HepG2 (cell line): ENCODE measurements at regions not wholly inside any gene's neighbourhood (a gene's known extent, or its start where the extent isn't known, plus 50 kb on each side); places are given as distances from the start of the nearest gene placed in this dataset.

Experiments
- ATAC-seq: fragments of 200-7000 bp; cut with Tn5 transposase; 3 replicates; pipeline ENCODE4 v1.9.1; 2020; ENCODE audit warnings: mild to moderate bottlenecking, moderate library complexity
- BruUV-seq: library from RNA; stranded (reverse); fragments of 400-500 nt; replicated peaks from 2 replicates; lab custom pipeline; 2021; lab: Mats Ljungman, UMichigan
- CTCF ChIA-PET: fragments of 300-600 bp; formaldehyde crosslinking; extraction: SDS; loops from one replicate; lab custom pipeline; 2021; ENCODE audit warnings: low total read pairs, inconsistent platforms, low intra/inter-chr PET ratio; lab: Yijun Ruan, JAX
- POLR2A ChIA-PET: fragments of 350-600 bp; sonication (Branson Sonifier 250); formaldehyde crosslinking; loops from one replicate; lab custom pipeline; 2020; ENCODE audit warnings: antibody characterized with exemption, inconsistent platforms; lab: Yijun Ruan, JAX
- DNase-seq: peaks from one replicate; pipeline ENCODE4 v3.0.0-alpha.2; 2015; ENCODE audit warnings: low spot score
- FAIRE-seq: peaks from 3 replicates; lab custom pipeline; 2011; peaks lifted over from hg19 to GRCh38; lab: Jason Lieb, UNC
- H2AFZ ChIP-seq: one replicate; pipeline ENCODE4 v1.6.1; 2011; ENCODE audit warnings: low read length, inconsistent platforms
- H3K27ac ChIP-seq: fragments of 300-600 bp; 3 replicates; pipeline ENCODE4 v1.8.0; 2011; ENCODE audit warnings: mixed run types, mild to moderate bottlenecking, mixed read lengths, low read length, inconsistent platforms; ENCODE audit not compliant: insufficient read depth; ENCODE audit errors: extremely low read length
- H3K27me3 ChIP-seq, 2 experiments: fragments of 200-600 bp in 1 of 2; 2 replicates in 1 of 2; 3 replicates in 1 of 2; pipeline versions ENCODE4 v1.6.0 to v1.8.0; 2011; ENCODE audit warnings: low read length in 2 of 2, mild to moderate bottlenecking in 2 of 2, moderate library complexity in 2 of 2, inconsistent platforms in 1 of 2; ENCODE audit not compliant: insufficient read depth in 2 of 2, control insufficient read depth in 1 of 2
- H3K36me3 ChIP-seq, 2 experiments: fragments of 200-600 bp in 1 of 2; replicated peaks in 1 of 2; 2 replicates in 1 of 2; 3 replicates in 1 of 2; pipeline versions ENCODE4 v1.5.1 to v1.8.0; 2011; ENCODE audit warnings: low read length in 2 of 2, inconsistent platforms in 1 of 2; ENCODE audit not compliant: insufficient read depth in 2 of 2, control insufficient read depth in 1 of 2
- H3K4me1 ChIP-seq: 2 replicates; pipeline ENCODE4 v1.5.1; 2012; ENCODE audit warnings: low read length, inconsistent platforms; ENCODE audit not compliant: insufficient read depth
- H3K4me2 ChIP-seq: 2 replicates; pipeline ENCODE4 v1.6.0; 2011; ENCODE audit warnings: low read depth, low read length, inconsistent platforms
- H3K4me3 ChIP-seq, 3 experiments: fragments of 200-600 bp in 1 of 3; sonication (generic), shearing (Covaris generic) in 1 of 3; replicated peaks in 1 of 3; 2 replicates each; pipeline ENCODE4 v1.5.1; 2011 to 2016; ENCODE audit warnings: low read length in 3 of 3, inconsistent platforms in 2 of 3, low read depth in 2 of 3, mild to moderate bottlenecking in 2 of 3, control low read depth in 1 of 3, mixed read lengths in 1 of 3; ENCODE audit not compliant: insufficient read depth in 1 of 3
- H3K79me2 ChIP-seq: one replicate; pipeline ENCODE4 v1.6.1; 2011; ENCODE audit warnings: low read length, inconsistent platforms; ENCODE audit not compliant: insufficient read depth
- H3K9ac ChIP-seq: 2 replicates; pipeline ENCODE4 v1.6.0; 2011; ENCODE audit warnings: mild to moderate bottlenecking, low read depth, low read length, inconsistent platforms; ENCODE audit not compliant: insufficient read depth
- H3K9me3 ChIP-seq: 2 replicates; pipeline ENCODE4 v1.5.1; 2012; ENCODE audit warnings: mild to moderate bottlenecking, low read length
- H4K20me1 ChIP-seq: 2 replicates; pipeline ENCODE4 v1.6.0; 2011; ENCODE audit warnings: inconsistent platforms, mild to moderate bottlenecking, low read length, moderate library complexity; ENCODE audit not compliant: insufficient read depth
- GMEB2 ChIP-seq: IDR thresholded peaks from 2 replicates; pipeline ENCODE4 v1.6.1; 2016; ENCODE audit warnings: missing biosample characterization, missing genetic modification reagents, low read depth
- HOXD1 ChIP-seq: sonication (generic); formaldehyde crosslinking; IDR thresholded peaks from 2 replicates; pipeline ENCODE4 v1.5.0; 2020; ENCODE audit warnings: missing genetic modification reagents
- IRF9 ChIP-seq: sonication (generic); formaldehyde crosslinking; IDR thresholded peaks from 2 replicates; pipeline ENCODE4 v1.8.0; 2022; ENCODE audit warnings: missing genetic modification reagents, mild to moderate bottlenecking, borderline replicate concordance
- PAXIP1 ChIP-seq: sonication (generic); formaldehyde crosslinking; conservative IDR thresholded peaks from 2 replicates; pipeline ENCODE4 v1.4.0; 2020; ENCODE audit warnings: mild to moderate bottlenecking, missing genetic modification reagents, moderate library complexity
- TAF1 ChIP-seq: sonication (generic); formaldehyde crosslinking; IDR thresholded peaks from 2 replicates; pipeline ENCODE4 v1.4.0; 2020; ENCODE audit warnings: missing genetic modification reagents
- WIZ ChIP-seq: sonication (generic); formaldehyde crosslinking; IDR thresholded peaks from 2 replicates; pipeline ENCODE4 v1.5.1; 2020; ENCODE audit warnings: mild to moderate bottlenecking, missing genetic modification reagents
- ZBTB38 ChIP-seq: sonication (generic); formaldehyde crosslinking; IDR thresholded peaks from 2 replicates; pipeline ENCODE4 v1.5.1; 2020; ENCODE audit warnings: mild to moderate bottlenecking, missing genetic modification reagents
- ZNF350 ChIP-seq: sonication (generic); formaldehyde crosslinking; IDR thresholded peaks from 2 replicates; pipeline ENCODE4 v1.4.0; 2020; ENCODE audit warnings: mild to moderate bottlenecking, low read depth, missing genetic modification reagents, borderline replicate concordance
- ZSCAN5A ChIP-seq: sonication (generic); formaldehyde crosslinking; IDR thresholded peaks from 2 replicates; pipeline ENCODE4 v1.8.0; 2022; ENCODE audit warnings: mild to moderate bottlenecking, missing genetic modification reagents, borderline replicate concordance
- WGBS: methylation state at CpG from one replicate; pipeline ENCODE4 v1.1.6; 2017; ENCODE audit warnings: low lambda C conversion rate; 5-methylcytosine and 5-hydroxymethylcytosine counted together
- in situ Hi-C: cut with HindIII; loops from 2 replicates; pipeline ENCODE4 v1.10.0; 2017; ENCODE audit warnings: low pct_unique_long_range_greater_than_20kb; ENCODE audit not compliant: extremely low pct_ligation_motif_present
- intact Hi-C: fragments of 100-400 bp; cut with micrococcal nuclease; formaldehyde crosslinking; loops from one replicate; pipeline ENCODE4 v1.10.0; 2022; ENCODE audit not compliant: unreplicated experiment

- Histone ChIP-seq H3K4me1 (peaks cover 9% of the 10 kb centered on the region; the same call in 1 of the 2 replicates), H3K27ac (no peak overlapping the region), H3K79me2 (no peaks in the 10 kb centered on the region), H3K4me3 (no peak overlapping the region), H3K4me2 (no peak overlapping the region), H3K9ac (no peak overlapping the region), H3K36me3 (no peaks in the 10 kb centered on the region), H3K9me3 (no peaks in the 10 kb centered on the region), H3K27me3 (no peaks in the 10 kb centered on the region), H2AFZ (no peak overlapping the region), H4K20me1 (no peaks in the 10 kb centered on the region)
- no peak for FAIRE-seq
- BruUV-seq = no TSS peak
- ATAC-seq = no peak
- no peak for TF ChIP-seq ZBTB38 (CRISPR knock-in tag)
- TF ChIP-seq ZSCAN5A (CRISPR knock-in tag) = no peak
- no peak for TF ChIP-seq WIZ (CRISPR knock-in tag)
- TF ChIP-seq TAF1 (CRISPR knock-in tag) = no peak
- no peak for TF ChIP-seq IRF9 (CRISPR knock-in tag)
- no peak for TF ChIP-seq HOXD1 (CRISPR knock-in tag)
- TF ChIP-seq GMEB2 = no peak
- TF ChIP-seq ZNF350 (CRISPR knock-in tag) = no peak
- no peak for TF ChIP-seq PAXIP1
- intact Hi-C loops = no loop called here
- ChIA-PET CTCF (no interaction called here), POLR2A (no interaction called here)
- in situ Hi-C loops = no loop called here
- peak; percentile 7 for DNase-seq
- WGBS = 13% methylated on average over 5 of the region's 5 CpGs
These were observed 66.3 kb upstream of the SP4 start for GRCh38 chr7:21361413-21362125.
